ENCODE measurements at regions not wholly inside any gene's neighbourhood (a gene's known extent, or its start where the extent isn't known, plus 50 kb on each side); places are given as distances from the start of the nearest gene placed in this dataset.

GRCh38 chr20:60990061-60990460 lies 262.0 kb upstream of the CDH4 start:
- TF ChIP-seq FOXP2 (optimal IDR thresholded peaks at IDR 0.05; ENCODE audit: borderline replicate concordance, extremely low read depth, extremely low read length, insufficient read depth) (no peak), TAF1 (IDR thresholded peaks at IDR 0.05; ENCODE audit: borderline replicate concordance, insufficient read depth, low read length) (no peak), SIN3A (IDR thresholded peaks at IDR 0.05; ENCODE audit: borderline replicate concordance, insufficient read depth, low read length) (no peak), POLR2AphosphoS5 (IDR thresholded peaks at IDR 0.05; ENCODE audit: low read depth, low read length) (no peak)
- TF ChIP-seq, protein P1, sequence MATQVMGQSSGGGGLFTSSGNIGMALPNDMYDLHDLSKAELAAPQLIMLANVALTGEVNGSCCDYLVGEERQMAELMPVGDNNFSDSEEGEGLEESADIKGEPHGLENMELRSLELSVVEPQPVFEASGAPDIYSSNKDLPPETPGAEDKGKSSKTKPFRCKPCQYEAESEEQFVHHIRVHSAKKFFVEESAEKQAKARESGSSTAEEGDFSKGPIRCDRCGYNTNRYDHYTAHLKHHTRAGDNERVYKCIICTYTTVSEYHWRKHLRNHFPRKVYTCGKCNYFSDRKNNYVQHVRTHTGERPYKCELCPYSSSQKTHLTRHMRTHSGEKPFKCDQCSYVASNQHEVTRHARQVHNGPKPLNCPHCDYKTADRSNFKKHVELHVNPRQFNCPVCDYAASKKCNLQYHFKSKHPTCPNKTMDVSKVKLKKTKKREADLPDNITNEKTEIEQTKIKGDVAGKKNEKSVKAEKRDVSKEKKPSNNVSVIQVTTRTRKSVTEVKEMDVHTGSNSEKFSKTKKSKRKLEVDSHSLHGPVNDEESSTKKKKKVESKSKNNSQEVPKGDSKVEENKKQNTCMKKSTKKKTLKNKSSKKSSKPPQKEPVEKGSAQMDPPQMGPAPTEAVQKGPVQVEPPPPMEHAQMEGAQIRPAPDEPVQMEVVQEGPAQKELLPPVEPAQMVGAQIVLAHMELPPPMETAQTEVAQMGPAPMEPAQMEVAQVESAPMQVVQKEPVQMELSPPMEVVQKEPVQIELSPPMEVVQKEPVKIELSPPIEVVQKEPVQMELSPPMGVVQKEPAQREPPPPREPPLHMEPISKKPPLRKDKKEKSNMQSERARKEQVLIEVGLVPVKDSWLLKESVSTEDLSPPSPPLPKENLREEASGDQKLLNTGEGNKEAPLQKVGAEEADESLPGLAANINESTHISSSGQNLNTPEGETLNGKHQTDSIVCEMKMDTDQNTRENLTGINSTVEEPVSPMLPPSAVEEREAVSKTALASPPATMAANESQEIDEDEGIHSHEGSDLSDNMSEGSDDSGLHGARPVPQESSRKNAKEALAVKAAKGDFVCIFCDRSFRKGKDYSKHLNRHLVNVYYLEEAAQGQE (IDR thresholded peaks at IDR 0.05; ENCODE audit: insufficient read depth in 1 of 2, low read depth in 2 of 2, low read length in 2 of 2), result no peak

GRCh38 chr20:60990643-60991042 lies 261.4 kb upstream of the CDH4 start:
- no peak for TF ChIP-seq FOXP2 (optimal IDR thresholded peaks at IDR 0.05; ENCODE audit: borderline replicate concordance, extremely low read depth, extremely low read length, insufficient read depth)
- TF ChIP-seq SIN3A (IDR thresholded peaks at IDR 0.05; ENCODE audit: borderline replicate concordance, insufficient read depth, low read length), result no peak
- TF ChIP-seq, protein P1 (IDR thresholded peaks at IDR 0.05; ENCODE audit: insufficient read depth in 1 of 2, low read depth in 2 of 2, low read length in 2 of 2), result no peak
- TF ChIP-seq TAF1 (IDR thresholded peaks at IDR 0.05; ENCODE audit: borderline replicate concordance, insufficient read depth, low read length), result no peak
- no peak for TF ChIP-seq POLR2AphosphoS5 (IDR thresholded peaks at IDR 0.05; ENCODE audit: low read depth, low read length)

DNA sequence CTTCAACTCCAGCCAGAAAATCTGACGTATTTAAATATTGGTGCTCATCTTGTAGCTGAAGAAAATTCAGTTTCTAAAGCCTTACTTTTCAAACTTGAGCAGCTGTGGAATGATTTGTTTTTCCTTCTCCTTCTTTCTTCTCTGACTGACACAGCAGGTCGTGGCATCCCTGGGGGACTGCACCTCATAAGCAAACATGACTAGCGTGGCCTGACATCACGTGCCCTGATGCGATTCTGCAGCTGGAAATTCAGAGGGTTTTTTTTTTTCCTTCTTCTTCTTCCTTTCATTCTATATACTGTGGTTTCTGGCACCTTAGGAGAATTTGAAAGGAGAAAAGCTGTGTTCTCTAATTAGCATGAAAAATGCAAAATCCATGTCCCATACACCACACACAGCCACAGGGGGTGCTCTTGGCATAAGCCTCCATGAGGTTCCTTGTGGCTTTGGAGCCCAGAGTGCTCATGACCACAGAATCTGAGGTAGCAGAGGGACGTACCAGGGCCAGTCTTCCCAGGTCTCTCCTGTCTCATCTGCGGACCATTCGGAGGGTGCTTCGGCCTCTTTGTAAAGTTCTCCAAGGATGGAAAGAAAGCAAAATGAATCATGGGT lies 258.5 kb upstream of the CDH4 start:
- TF ChIP-seq SIN3A (IDR thresholded peaks at IDR 0.05; ENCODE audit: borderline replicate concordance, insufficient read depth, low read length) (no peak), FOXP2 (optimal IDR thresholded peaks at IDR 0.05; ENCODE audit: borderline replicate concordance, extremely low read depth, extremely low read length, insufficient read depth) (no peak), TAF1 (IDR thresholded peaks at IDR 0.05; ENCODE audit: borderline replicate concordance, insufficient read depth, low read length) (no peak), POLR2AphosphoS5 (IDR thresholded peaks at IDR 0.05; ENCODE audit: low read depth, low read length) (no peak)
- TF ChIP-seq, protein P1 (IDR thresholded peaks at IDR 0.05; ENCODE audit: insufficient read depth in 1 of 2, low read depth in 2 of 2, low read length in 2 of 2), result no peak

- TF ChIP-seq, protein P1 (IDR thresholded peaks at IDR 0.05; ENCODE audit: insufficient read depth in 1 of 2, low read depth in 2 of 2, low read length in 2 of 2), result no peak
- TF ChIP-seq FOXP2 (optimal IDR thresholded peaks at IDR 0.05; ENCODE audit: borderline replicate concordance, extremely low read depth, extremely low read length, insufficient read depth) (no peak), POLR2AphosphoS5 (IDR thresholded peaks at IDR 0.05; ENCODE audit: low read depth, low read length) (no peak), SIN3A (IDR thresholded peaks at IDR 0.05; ENCODE audit: borderline replicate concordance, insufficient read depth, low read length) (no peak), TAF1 (IDR thresholded peaks at IDR 0.05; ENCODE audit: borderline replicate concordance, insufficient read depth, low read length) (no peak)
Measured at GRCh38 chr20:60999250-60999649, 252.8 kb upstream of the CDH4 start.

Data from PFSK-1 (cell line).